ENCODE measurements at regions not wholly inside any gene's neighbourhood (a gene's known extent, or its start where the extent isn't known, plus 50 kb on each side); places are given as distances from the start of the nearest gene placed in this dataset.
A peak's percentile ranks its signal among the peaks of the same experiment; 100 is the strongest.

GRCh38 chr6:45726444-45726843 is 289.2 kb downstream of the CLIC5 start:
- no peak for TF ChIP-seq CTCF (IDR thresholded peaks at IDR 0.05; ENCODE audit: low read depth, low read length)
- TF ChIP-seq MYC (IDR thresholded peaks at IDR 0.05; ENCODE audit: low read depth, low read length): no peak
- TF ChIP-seq MAX (IDR thresholded peaks at IDR 0.05; ENCODE audit: low read depth, low read length): no peak
- TF ChIP-seq POLR2A (IDR thresholded peaks at IDR 0.05; ENCODE audit: extremely low read depth, insufficient read length): no peak
- no peak overlapping the region for H3K4me3 ChIP-seq (ENCODE audit: low read depth, low read length)
- no peak for DNase-seq (ENCODE audit: low read depth)

GRCh38 chr6:45724511-45724910 is 291.1 kb downstream of the CLIC5 start:
- no peak overlapping the region for H3K4me3 ChIP-seq (ENCODE audit: low read depth, low read length)
- TF ChIP-seq MYC (IDR thresholded peaks at IDR 0.05; ENCODE audit: low read depth, low read length): no peak
- no peak for TF ChIP-seq POLR2A (IDR thresholded peaks at IDR 0.05; ENCODE audit: extremely low read depth, insufficient read length)
- TF ChIP-seq MAX (IDR thresholded peaks at IDR 0.05; ENCODE audit: low read depth, low read length): no peak
- no peak for TF ChIP-seq CTCF (IDR thresholded peaks at IDR 0.05; ENCODE audit: low read depth, low read length)
- DNase-seq (ENCODE audit: low read depth): no peak

GRCh38 chr6:45724027-45724426 is 291.6 kb downstream of the CLIC5 start:
- H3K4me3 ChIP-seq (ENCODE audit: low read depth, low read length): no peak overlapping the region
- DNase-seq (ENCODE audit: low read depth): no peak
- TF ChIP-seq MYC (IDR thresholded peaks at IDR 0.05; ENCODE audit: low read depth, low read length) (no peak), CTCF (IDR thresholded peaks at IDR 0.05; ENCODE audit: low read depth, low read length) (no peak), MAX (IDR thresholded peaks at IDR 0.05; ENCODE audit: low read depth, low read length) (no peak), POLR2A (IDR thresholded peaks at IDR 0.05; ENCODE audit: extremely low read depth, insufficient read length) (no peak)

GRCh38 chr6:45722876-45723275 is 292.8 kb downstream of the CLIC5 start:
- H3K4me3 ChIP-seq (ENCODE audit: low read depth, low read length): no peak overlapping the region
- DNase-seq (ENCODE audit: low read depth): no peak
- no peak for TF ChIP-seq POLR2A (IDR thresholded peaks at IDR 0.05; ENCODE audit: extremely low read depth, insufficient read length)

- H3K4me3 ChIP-seq (ENCODE audit: low read depth, low read length): no peak overlapping the region
- TF ChIP-seq POLR2A (IDR thresholded peaks at IDR 0.05; ENCODE audit: extremely low read depth, insufficient read length): no peak
- peak; percentile 15 for TF ChIP-seq CTCF (IDR thresholded peaks at IDR 0.05; ENCODE audit: low read depth, low read length)
- no peak for TF ChIP-seq MAX (IDR thresholded peaks at IDR 0.05; ENCODE audit: low read depth, low read length)
- no peak for TF ChIP-seq MYC (IDR thresholded peaks at IDR 0.05; ENCODE audit: low read depth, low read length)
- no peak for DNase-seq (ENCODE audit: low read depth)
These were observed 294.0 kb downstream of the CLIC5 start for GRCh38 chr6:45721665-45722064.

- DNase-seq (ENCODE audit: low read depth): no peak
- no peak overlapping the region for H3K4me3 ChIP-seq (ENCODE audit: low read depth, low read length)
- TF ChIP-seq MYC (IDR thresholded peaks at IDR 0.05; ENCODE audit: low read depth, low read length) (no peak), POLR2A (IDR thresholded peaks at IDR 0.05; ENCODE audit: extremely low read depth, insufficient read length) (no peak)
These were observed 296.8 kb downstream of the CLIC5 start for GRCh38 chr6:45718871-45719270.

GRCh38 chr6:45718131-45718530 is 297.5 kb downstream of the CLIC5 start:
- H3K4me3 ChIP-seq (ENCODE audit: low read depth, low read length): no peak overlapping the region
- DNase-seq (ENCODE audit: low read depth): no peak

More at GRCh38 chr6:45718131-45718530, 297.5 kb downstream of the CLIC5 start:
- TF ChIP-seq CTCF (IDR thresholded peaks at IDR 0.05; ENCODE audit: low read depth, low read length) (no peak), POLR2A (IDR thresholded peaks at IDR 0.05; ENCODE audit: extremely low read depth, insufficient read length) (no peak), MYC (IDR thresholded peaks at IDR 0.05; ENCODE audit: low read depth, low read length) (no peak), MAX (IDR thresholded peaks at IDR 0.05; ENCODE audit: low read depth, low read length) (no peak)
